ENCODE measurements at regions not wholly inside any gene's neighbourhood (a gene's known extent, or its start where the extent isn't known, plus 50 kb on each side); places are given as distances from the start of the nearest gene placed in this dataset.
"Not testable (repeated sequence)": the region's sequence is repeated elsewhere in the genome, so short reads cannot be mapped to it uniquely, and the experiment has no call there.

GRCh38 chr4:79249881-79250503 lies 75.9 kb downstream of the NAA11 start:
- H3K36me3 ChIP-seq: no peaks in the 10 kb centered on the region
- H3K9me3 ChIP-seq: no peaks in the 10 kb centered on the region
- no peaks in the 10 kb centered on the region for H3K27me3 ChIP-seq
- no peak overlapping the region for H3K27ac ChIP-seq
- no peak overlapping the region for H3K4me3 ChIP-seq
- intact Hi-C loops (cut with DNase I): no loop called here
- TF ChIP-seq CTCF (IDR thresholded peaks at IDR 0.05): no peak
- DNase-seq (no peak), ATAC-seq (no peak)
- H3K4me1 ChIP-seq: no peaks in the 10 kb centered on the region
- 82 to 89% methylated on average over 12 of the region's 12 CpGs for WGBS, 2 donors

- Histone ChIP-seq H3K4me1 (no peaks in the 10 kb centered on the region), H3K4me3 (no peak overlapping the region), H3K27me3 (no peaks in the 10 kb centered on the region), H3K27ac (no peak overlapping the region), H3K36me3 (no peaks in the 10 kb centered on the region), H3K9me3 (no peaks in the 10 kb centered on the region)
- no peak for DNase-seq
- no peak for TF ChIP-seq CTCF (IDR thresholded peaks at IDR 0.05)
- ATAC-seq: no peak
- intact Hi-C loops (cut with DNase I): no loop called here
- 87 to 94% methylated on average over 5 of the region's 5 CpGs for WGBS, 2 donors
Measured at GRCh38 chr4:79248610-79249009, 77.3 kb downstream of the NAA11 start.

GRCh38 chr4:79247695-79248394 lies 78.0 kb downstream of the NAA11 start:
- ATAC-seq: no peak
- no peak for TF ChIP-seq CTCF (IDR thresholded peaks at IDR 0.05)
- DNase-seq: no peak
- no peaks in the 10 kb centered on the region for H3K9me3 ChIP-seq
- no peak overlapping the region for H3K4me3 ChIP-seq
- H3K4me1 ChIP-seq: no peaks in the 10 kb centered on the region
- WGBS, 2 donors: 84 to 85% methylated on average over 6 of the region's 6 CpGs
- H3K27ac ChIP-seq: no peak overlapping the region
- intact Hi-C loops (cut with DNase I): no loop called here
- no peaks in the 10 kb centered on the region for H3K36me3 ChIP-seq
- H3K27me3 ChIP-seq: no peaks in the 10 kb centered on the region

GRCh38 chr4:79245200-79245940 lies 80.5 kb downstream of the NAA11 start:
- peak in 1 of 2 donors; percentile 9 for DNase-seq
- H3K27me3 ChIP-seq; H3K4me3 ChIP-seq; ATAC-seq; H3K27ac ChIP-seq; H3K4me1 ChIP-seq; intact Hi-C loops (cut with DNase I); H3K36me3 ChIP-seq; H3K9me3 ChIP-seq: not testable (repeated sequence)
- 88 to 93% methylated on average over 44 of the region's 44 CpGs for WGBS, 2 donors
